HG03060 (cell line): ENCODE measurements at regions not wholly inside any gene's neighbourhood (a gene's known extent, or its start where the extent isn't known, plus 50 kb on each side); places are given as distances from the start of the nearest gene placed in this dataset.

Experiments used
- ATAC-seq: cut with Tn5 transposase; IDR thresholded peaks from one replicate; pipeline ENCODE4 v1.9.1; 2021; ENCODE audit warnings: low read depth, moderate number of reproducible peaks; ENCODE audit not compliant: unreplicated experiment

GRCh38 chr14:47826809-47827208, 151.4 kb upstream of the MDGA2 start:
- ATAC-seq: no peak

DNA sequence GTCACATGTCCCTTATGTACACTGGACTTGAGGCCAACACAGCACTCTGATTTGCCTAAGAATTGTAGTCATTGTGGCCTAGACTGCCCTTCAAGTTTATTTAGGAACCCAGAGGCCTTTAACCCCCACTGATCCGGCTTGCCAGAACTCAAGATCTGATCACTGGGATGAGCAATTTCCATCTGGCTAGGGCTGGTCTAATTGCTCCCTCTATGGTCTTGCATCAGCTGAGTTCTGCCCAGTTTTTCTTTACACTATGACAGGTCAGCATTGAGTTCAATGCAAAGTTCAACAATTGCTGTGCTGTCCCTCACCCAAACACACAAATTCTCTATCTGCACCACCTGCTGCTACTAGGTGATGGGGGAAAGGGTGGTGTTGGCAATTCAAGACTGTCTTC, 146.9 kb upstream of the MDGA2 start:
- no peak for ATAC-seq

- no peak for ATAC-seq
Observed at GRCh38 chr14:47821135-47821534, 145.7 kb upstream of the MDGA2 start.

- no peak for ATAC-seq
Observed at GRCh38 chr14:47790477-47790876, 115.1 kb upstream of the MDGA2 start.

GRCh38 chr14:47785058-47785457, 109.7 kb upstream of the MDGA2 start:
- ATAC-seq: no peak

DNA sequence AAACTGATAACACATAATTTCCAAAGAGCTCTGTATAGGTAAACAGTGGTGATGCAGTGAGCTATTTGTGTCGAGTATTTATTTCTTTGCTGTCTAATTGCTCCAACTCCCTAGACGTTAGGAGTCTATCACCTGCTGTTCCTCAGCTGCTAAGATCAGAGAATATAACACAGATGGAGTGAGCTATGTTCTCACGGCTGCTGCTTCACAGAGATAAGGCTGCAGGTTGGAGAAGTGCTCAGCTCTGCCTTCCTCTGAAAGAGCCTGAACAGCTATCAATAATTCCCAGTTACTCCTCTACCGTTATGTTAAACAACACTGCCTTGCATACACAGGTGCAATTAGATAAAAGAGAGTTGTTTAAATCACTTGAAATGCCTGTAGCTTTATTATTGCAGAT, 103.2 kb upstream of the MDGA2 start:
- no peak for ATAC-seq

DNA sequence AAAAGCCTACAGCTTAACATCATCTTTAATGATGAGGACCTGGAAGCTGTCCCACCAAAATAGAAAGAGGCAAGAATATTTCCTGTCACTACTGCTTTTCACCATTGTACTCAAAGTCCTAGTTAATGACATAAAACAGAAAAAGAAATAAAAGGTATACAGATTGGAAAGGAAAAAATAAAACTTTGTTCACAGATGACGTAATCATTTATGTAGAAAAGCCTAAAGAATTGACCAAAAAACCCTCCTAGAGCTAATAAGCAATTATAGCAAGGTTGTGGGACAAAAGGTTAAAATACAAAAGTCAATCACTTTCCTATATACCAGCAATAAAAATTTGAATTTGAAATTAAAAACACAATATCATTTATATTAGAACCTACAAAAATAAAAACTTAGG, 97.2 kb upstream of the MDGA2 start:
- ATAC-seq: no peak

GRCh38 chr14:47763188-47763854, 87.9 kb upstream of the MDGA2 start:
- no peak for ATAC-seq

DNA sequence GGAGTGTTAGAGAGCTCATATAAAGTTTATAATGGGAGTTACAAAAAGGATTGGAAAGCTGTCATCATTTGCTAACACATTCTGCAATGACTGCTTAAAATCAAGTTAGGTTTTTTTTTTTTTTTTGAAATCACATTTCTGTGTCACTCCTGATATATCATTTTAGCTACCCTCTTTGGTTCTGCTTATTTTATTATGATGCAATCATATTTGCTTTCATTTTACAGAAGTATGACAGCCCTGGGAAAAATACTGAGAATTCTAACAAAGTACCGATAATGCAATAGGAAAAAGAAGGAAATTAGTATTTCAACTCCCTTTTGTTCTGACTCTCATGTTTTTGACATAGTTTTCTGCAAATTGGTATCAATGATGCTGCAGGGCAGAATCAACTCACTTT, 71.6 kb upstream of the MDGA2 start:
- no peak for ATAC-seq

DNA sequence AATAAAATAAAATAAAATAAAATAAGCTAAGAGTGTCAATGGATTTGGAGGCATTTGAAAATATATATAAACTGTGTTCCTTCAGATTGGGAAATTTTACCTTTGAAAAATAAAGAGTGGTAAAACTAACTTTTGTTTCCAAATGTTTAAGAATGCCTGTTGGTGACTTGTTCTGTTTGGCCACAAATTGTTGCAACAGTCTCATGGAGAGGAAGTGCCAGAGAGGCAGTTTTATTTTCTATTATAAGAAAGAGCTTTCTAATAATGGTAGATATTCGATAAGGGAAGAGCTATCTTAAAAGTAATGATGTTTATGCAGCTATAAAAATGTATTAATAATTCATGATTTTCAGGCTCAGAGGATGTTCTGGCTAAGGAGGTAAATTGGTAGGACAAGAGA, 68.8 kb upstream of the MDGA2 start:
- ATAC-seq: no peak

GRCh38 chr14:47739541-47739940, 64.1 kb upstream of the MDGA2 start:
- ATAC-seq: no peak

- no peak for ATAC-seq
Observed at GRCh38 chr14:47730296-47730695, 54.9 kb upstream of the MDGA2 start.
